ENCODE measurements at regions not wholly inside any gene's neighbourhood (a gene's known extent, or its start where the extent isn't known, plus 50 kb on each side); places are given as distances from the start of the nearest gene placed in this dataset.

DNA sequence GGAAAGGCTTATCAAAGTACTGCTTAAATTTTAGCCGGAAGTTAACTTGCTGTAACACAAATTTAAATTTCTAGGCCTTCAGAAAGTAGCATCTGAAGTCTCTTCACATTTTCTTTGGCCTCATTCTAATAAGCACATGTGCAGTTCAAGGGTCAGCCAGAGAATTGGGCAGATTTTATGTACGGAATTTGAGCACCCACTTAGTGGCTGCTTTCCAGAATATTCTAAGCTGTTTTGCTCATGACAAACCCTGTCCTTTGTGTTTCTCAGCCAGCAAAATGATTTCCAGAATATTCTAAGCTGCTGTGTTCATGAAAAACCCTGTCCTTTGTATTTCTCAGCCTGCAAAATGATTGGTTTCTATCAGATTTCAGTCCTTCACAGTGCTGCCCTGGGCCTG is 225.0 kb upstream of the DOK6 start:
- TF ChIP-seq, protein P1, sequence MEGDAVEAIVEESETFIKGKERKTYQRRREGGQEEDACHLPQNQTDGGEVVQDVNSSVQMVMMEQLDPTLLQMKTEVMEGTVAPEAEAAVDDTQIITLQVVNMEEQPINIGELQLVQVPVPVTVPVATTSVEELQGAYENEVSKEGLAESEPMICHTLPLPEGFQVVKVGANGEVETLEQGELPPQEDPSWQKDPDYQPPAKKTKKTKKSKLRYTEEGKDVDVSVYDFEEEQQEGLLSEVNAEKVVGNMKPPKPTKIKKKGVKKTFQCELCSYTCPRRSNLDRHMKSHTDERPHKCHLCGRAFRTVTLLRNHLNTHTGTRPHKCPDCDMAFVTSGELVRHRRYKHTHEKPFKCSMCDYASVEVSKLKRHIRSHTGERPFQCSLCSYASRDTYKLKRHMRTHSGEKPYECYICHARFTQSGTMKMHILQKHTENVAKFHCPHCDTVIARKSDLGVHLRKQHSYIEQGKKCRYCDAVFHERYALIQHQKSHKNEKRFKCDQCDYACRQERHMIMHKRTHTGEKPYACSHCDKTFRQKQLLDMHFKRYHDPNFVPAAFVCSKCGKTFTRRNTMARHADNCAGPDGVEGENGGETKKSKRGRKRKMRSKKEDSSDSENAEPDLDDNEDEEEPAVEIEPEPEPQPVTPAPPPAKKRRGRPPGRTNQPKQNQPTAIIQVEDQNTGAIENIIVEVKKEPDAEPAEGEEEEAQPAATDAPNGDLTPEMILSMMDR (IDR thresholded peaks at IDR 0.05), result no peak
- DNase-seq (ENCODE audit: low spot score) (no peak), ATAC-seq (ENCODE audit: low FRiP score) (no peak)

DNA sequence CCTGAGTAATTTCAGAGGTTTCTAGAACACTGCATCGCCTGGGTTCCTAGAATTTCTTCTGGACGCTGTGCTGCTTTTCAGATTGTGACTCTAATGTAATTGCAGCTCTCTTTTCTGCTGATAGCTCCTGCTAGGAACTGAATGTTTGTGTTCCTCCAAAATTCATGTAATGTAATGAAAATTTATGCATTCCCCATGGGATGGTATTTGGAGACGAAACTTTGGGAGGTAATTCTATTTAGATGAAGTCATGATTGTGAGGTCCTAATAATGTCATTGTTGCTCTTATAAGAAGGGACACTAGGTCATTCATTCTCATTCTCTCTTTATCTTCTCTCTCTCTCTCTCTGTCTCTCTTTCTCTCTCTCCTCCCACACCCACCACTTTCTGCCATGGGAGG is 223.9 kb upstream of the DOK6 start:
- no peak for DNase-seq (ENCODE audit: low spot score)
- no peak for ATAC-seq (ENCODE audit: low FRiP score)
- TF ChIP-seq, protein P1 (IDR thresholded peaks at IDR 0.05), result no peak

DNA sequence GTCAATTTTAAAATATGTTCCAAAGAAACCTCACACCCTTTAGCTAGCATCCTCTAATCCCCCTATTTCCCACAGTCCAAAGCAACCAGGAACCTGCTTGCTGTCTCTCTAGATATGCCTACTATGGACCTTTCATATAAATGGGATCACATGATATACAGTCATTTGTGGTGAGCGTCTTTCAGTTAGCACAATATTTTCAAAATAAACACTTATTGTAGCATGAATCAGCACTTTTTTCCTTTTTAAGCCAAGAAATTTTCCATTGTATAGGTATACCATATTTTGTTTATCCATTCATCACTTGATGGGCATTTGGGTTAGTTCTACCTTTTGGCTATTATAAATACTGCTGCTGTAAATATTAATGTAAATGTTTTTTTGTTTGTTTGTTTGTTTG is 223.0 kb upstream of the DOK6 start:
- TF ChIP-seq, protein P1 (IDR thresholded peaks at IDR 0.05), result no peak
- ATAC-seq (ENCODE audit: low FRiP score) (no peak), DNase-seq (ENCODE audit: low spot score) (no peak)

DNA sequence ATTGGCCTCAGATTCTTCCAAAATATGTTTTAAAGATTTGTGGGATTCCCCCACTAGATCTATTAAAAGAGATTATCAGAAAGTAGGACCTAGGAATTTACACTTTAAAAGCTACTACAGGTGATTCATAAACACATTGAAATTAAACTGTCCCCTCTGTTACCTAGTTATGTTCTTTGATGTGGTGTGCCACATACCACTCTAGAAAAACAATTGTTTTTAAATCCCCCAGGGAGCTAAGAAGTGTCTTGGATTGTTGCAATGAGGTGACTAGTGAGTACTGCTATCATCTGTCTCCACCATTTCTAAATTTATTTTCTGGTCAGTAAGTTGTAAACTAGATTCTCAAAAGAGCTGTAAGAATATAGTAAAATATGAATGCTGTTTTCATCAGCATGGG is 214.5 kb upstream of the DOK6 start:
- DNase-seq (ENCODE audit: low spot score) (no peak), ATAC-seq (ENCODE audit: low FRiP score) (no peak)
- TF ChIP-seq, protein P1 (IDR thresholded peaks at IDR 0.05), result no peak

DNA sequence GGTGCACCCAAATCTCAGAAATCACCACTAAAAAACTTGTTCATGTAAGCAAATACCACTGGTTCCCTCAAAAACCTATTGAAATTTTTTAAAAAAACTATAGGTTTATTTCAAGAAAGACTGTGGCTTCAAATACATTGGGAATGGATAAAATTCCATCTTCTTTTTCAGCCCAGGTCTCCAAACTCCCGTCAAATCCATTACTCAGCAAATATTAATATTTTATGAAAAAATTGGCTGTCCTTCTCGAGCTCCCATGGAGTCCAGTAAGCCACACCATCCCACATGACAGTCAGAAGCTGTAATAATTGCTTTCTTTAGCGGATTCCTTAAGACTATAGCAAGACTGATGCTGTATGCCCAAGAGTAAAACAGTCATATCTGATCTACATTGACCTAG is 204.4 kb upstream of the DOK6 start:
- ATAC-seq (ENCODE audit: low FRiP score), result no peak
- DNase-seq (ENCODE audit: low spot score), result no peak
- TF ChIP-seq, protein P1 (IDR thresholded peaks at IDR 0.05), result no peak

DNA sequence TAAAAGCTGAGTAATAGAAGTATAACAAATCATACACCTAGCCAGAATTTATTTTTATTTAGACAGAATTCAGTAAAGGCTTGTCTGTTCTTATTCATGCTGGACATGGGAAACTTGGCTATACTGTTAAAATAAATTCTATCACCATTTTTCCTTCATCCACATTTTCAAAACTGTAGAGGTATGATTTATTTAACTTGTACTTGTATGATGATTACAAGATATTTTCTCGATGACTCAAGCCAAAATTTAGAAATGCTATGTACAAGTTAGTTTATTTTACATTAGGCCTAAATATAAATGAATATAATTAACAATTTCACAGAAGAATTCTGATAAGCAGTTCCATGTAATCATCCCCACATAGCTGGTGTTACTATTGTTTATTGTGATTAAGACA is 194.8 kb upstream of the DOK6 start:
- no peak for DNase-seq (ENCODE audit: low spot score)
- TF ChIP-seq, protein P1 (IDR thresholded peaks at IDR 0.05), result no peak

DNA sequence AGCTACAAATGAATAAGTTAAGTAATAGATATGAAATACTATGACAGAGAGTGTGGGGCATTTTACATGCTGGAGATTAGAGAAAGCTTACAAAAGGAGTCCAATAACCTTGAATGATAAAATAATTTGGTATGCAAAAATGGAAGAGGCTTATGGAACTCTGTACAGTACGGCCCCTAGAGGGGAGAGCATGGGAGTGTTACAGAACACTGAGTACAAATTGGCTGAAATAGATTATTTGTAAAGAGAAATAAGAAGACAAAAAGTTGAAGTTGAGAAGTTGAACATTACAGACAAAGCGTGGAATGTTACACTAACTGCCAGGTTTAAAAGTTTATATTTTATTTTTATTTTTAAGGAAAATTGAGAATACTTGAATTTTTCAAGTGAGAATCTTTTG is 192.1 kb upstream of the DOK6 start:
- ATAC-seq (ENCODE audit: low FRiP score) (no peak), DNase-seq (ENCODE audit: low spot score) (no peak)
- TF ChIP-seq, protein P1 (IDR thresholded peaks at IDR 0.05), result no peak

More for the DNA sequence above, 194.8 kb upstream of the DOK6 start:
- ATAC-seq (ENCODE audit: low FRiP score), result no peak

Measured in omental fat pad (tissue), 3 donors.